B cell (primary cell): ENCODE measurements at regions not wholly inside any gene's neighbourhood (a gene's known extent, or its start where the extent isn't known, plus 50 kb on each side); places are given as distances from the start of the nearest gene placed in this dataset.

Source experiments
- CTCF ChIP-seq: fragments of 200-600 bp; IDR thresholded peaks from one replicate; pipeline ENCODE4 v1.8.0; 2022; ENCODE audit warnings: antibody characterized with exemption, mild to moderate bottlenecking
- EZH2 ChIP-seq: IDR thresholded peaks from 2 replicates; pipeline ENCODE4 v1.6.1; 2012; ENCODE audit warnings: borderline replicate concordance, low read depth, mild to moderate bottlenecking, moderate library complexity, low read length; ENCODE audit not compliant: insufficient read depth, poor library complexity, severe bottlenecking

- no peak for TF ChIP-seq EZH2
- no peak for TF ChIP-seq CTCF
These were observed 146.5 kb downstream of the GLRX3 start for GRCh38 chr10:130282492-130283218.
